CD4-positive, alpha-beta memory T cell (primary cell): ENCODE measurements at regions not wholly inside any gene's neighbourhood (a gene's known extent, or its start where the extent isn't known, plus 50 kb on each side); places are given as distances from the start of the nearest gene placed in this dataset. TPM values are rescaled to one million over a fixed set of nuclear protein-coding genes. Genes with fewer than 3 reads are reported as not detected.
"Not testable (repeated sequence)": the region's sequence is repeated elsewhere in the genome, so short reads cannot be mapped to it uniquely, and the experiment has no call there.

Experiments used
- CTCF ChIA-PET: fragments of 350-600 bp; sonication (Branson Sonifier 250); formaldehyde crosslinking; loops from one replicate; lab custom pipeline; 2021; ENCODE audit warnings: inconsistent platforms; ENCODE audit not compliant: partially characterized antibody; lab: Charles Lee
- POLR2A ChIA-PET: fragments of 350-600 bp; sonication (Branson Sonifier 250); formaldehyde crosslinking; loops from one replicate; lab custom pipeline; 2021; ENCODE audit not compliant: partially characterized antibody; lab: Charles Lee
- DNase-seq, 5 donors: peaks; one replicate each; pipeline versions ENCODE4 v3.0.0 to v3.0.0-alpha.2; 2020 to 2022; ENCODE audit warnings: mixed read lengths in 1 of 5
- H3K27ac ChIP-seq: one replicate; pipeline ENCODE4 v1.7.0; 2013; ENCODE audit warnings: low read depth, low read length
- H3K27me3 ChIP-seq: 2 replicates; pipeline ENCODE4 v1.7.0; 2013; ENCODE audit warnings: mild to moderate bottlenecking, low read length, moderate library complexity; ENCODE audit not compliant: insufficient read depth
- H3K36me3 ChIP-seq: 2 replicates; pipeline ENCODE4 v1.7.0; 2013; ENCODE audit warnings: mild to moderate bottlenecking, low read length, moderate library complexity; ENCODE audit not compliant: insufficient read depth
- H3K4me1 ChIP-seq: 2 replicates; pipeline ENCODE4 v1.7.0; 2013; ENCODE audit warnings: mild to moderate bottlenecking, low read length, moderate library complexity; ENCODE audit not compliant: insufficient read depth
- H3K4me3 ChIP-seq, 2 donors: one replicate each; pipeline ENCODE4 v1.7.0; 2013; ENCODE audit warnings: low read length in 2 of 2, mild to moderate bottlenecking in 1 of 2
- H3K9me3 ChIP-seq, 2 donors: one replicate each; pipeline ENCODE4 v1.7.0; 2013; ENCODE audit warnings: low read length in 2 of 2, control low read depth in 1 of 2; ENCODE audit not compliant: control insufficient read depth in 1 of 2
- H3K27ac Mint-ChIP-seq, 7 donors: one replicate each; pipeline ENCODE4 v1.8.0; 2020 to 2021; ENCODE audit warnings: mixed read lengths in 7 of 7, mild to moderate bottlenecking in 6 of 7, inconsistent platforms in 3 of 7, moderate library complexity in 3 of 7
- H3K27me3 Mint-ChIP-seq, 2 donors: one replicate each; pipeline ENCODE4 v1.8.0; 2020 to 2021; ENCODE audit warnings: mixed read lengths in 2 of 2
- H3K36me3 Mint-ChIP-seq, 2 donors: one replicate each; pipeline ENCODE4 v1.8.0; 2020 to 2021; ENCODE audit warnings: mixed read lengths in 2 of 2, inconsistent platforms in 1 of 2, mild to moderate bottlenecking in 1 of 2
- H3K4me1 Mint-ChIP-seq, 4 donors: one replicate each; pipeline ENCODE4 v1.8.0; 2020 to 2021; ENCODE audit warnings: mixed read lengths in 4 of 4, mild to moderate bottlenecking in 1 of 4
- H3K4me3 Mint-ChIP-seq, 8 donors: one replicate each; pipeline ENCODE4 v1.8.0; 2020 to 2021; ENCODE audit warnings: mixed read lengths in 8 of 8, mild to moderate bottlenecking in 7 of 8, moderate library complexity in 6 of 8, inconsistent platforms in 3 of 8
- H3K9me3 Mint-ChIP-seq, 8 donors: one replicate each; pipeline ENCODE4 v1.8.0; 2020 to 2021; ENCODE audit warnings: mixed read lengths in 8 of 8, mild to moderate bottlenecking in 5 of 8, inconsistent platforms in 3 of 8, moderate library complexity in 1 of 8
- intact Hi-C: fragments of 100-400 bp; cut with micrococcal nuclease; formaldehyde crosslinking; loops from one replicate; pipeline ENCODE4 v1.15.1; 2023
- microRNA-seq: library from miRNA; unstranded; fragments of <30 nt; microRNA quantifications from one replicate; pipeline ENCODE4 v1.2.0, GENCODE V29; 2021; ENCODE audit warnings: borderline replicate concordance, borderline number of aligned reads, borderline microRNAs expressed, mixed read lengths

- H3K36me3 Mint-ChIP-seq, H3K27me3 ChIP-seq, DNase-seq, CTCF ChIA-PET, H3K9me3 ChIP-seq, H3K27me3 Mint-ChIP-seq, H3K4me3 ChIP-seq, H3K4me1 ChIP-seq, H3K4me3 Mint-ChIP-seq, H3K9me3 Mint-ChIP-seq, POLR2A ChIA-PET, H3K36me3 ChIP-seq, H3K27ac ChIP-seq, H3K27ac Mint-ChIP-seq, intact Hi-C loops: not testable (repeated sequence)
- H3K4me1 Mint-ChIP-seq: peaks cover 5 to 17% (median 11%) of the 10 kb centered on the region in 4 donors
Measured at GRCh38 chr16:70061671-70062218, 52.4 kb upstream of the PDPR start.

DNA sequence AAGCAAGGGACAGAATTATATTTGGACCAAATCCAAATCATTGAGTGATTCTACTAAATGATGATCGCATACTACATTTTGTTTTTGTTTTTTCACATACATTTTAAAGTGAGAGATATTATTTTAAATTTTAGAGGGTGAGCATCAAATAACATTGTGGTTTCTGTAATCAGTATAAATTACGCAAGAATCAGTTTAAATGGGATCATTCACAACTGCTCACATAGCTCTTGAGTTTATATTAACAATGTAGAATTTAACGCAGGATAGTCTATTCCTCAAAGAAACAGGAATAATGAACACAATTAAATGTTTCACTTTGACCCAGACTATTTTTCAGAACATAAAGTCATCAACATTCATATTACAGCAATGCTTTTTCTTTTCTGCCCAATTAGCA, 51.2 kb upstream of the PDPR start:
- H3K27me3 ChIP-seq, H3K36me3 Mint-ChIP-seq, H3K27ac Mint-ChIP-seq, H3K9me3 ChIP-seq, H3K9me3 Mint-ChIP-seq, intact Hi-C loops, H3K27me3 Mint-ChIP-seq, DNase-seq, H3K4me3 ChIP-seq, POLR2A ChIA-PET, H3K4me3 Mint-ChIP-seq, H3K27ac ChIP-seq, H3K4me1 ChIP-seq, H3K36me3 ChIP-seq: not testable (repeated sequence)
- CTCF ChIA-PET: interaction anchor here (0.7 kb wide), 1 partner anchor 308 kb away, joined by 3 read pairs; the partner anchor contains the start of gene NOB1
- H3K4me1 Mint-ChIP-seq: peaks cover 5 to 17% (median 11%) of the 10 kb centered on the region in 4 donors

Small RNAs in the stretch of these regions (microRNA-seq; reads per million reads assigned to microRNA genes)
- not detected for gene MIR1972-2
